ENCODE measurements at regions not wholly inside any gene's neighbourhood (a gene's known extent, or its start where the extent isn't known, plus 50 kb on each side); places are given as distances from the start of the nearest gene placed in this dataset.

DNA sequence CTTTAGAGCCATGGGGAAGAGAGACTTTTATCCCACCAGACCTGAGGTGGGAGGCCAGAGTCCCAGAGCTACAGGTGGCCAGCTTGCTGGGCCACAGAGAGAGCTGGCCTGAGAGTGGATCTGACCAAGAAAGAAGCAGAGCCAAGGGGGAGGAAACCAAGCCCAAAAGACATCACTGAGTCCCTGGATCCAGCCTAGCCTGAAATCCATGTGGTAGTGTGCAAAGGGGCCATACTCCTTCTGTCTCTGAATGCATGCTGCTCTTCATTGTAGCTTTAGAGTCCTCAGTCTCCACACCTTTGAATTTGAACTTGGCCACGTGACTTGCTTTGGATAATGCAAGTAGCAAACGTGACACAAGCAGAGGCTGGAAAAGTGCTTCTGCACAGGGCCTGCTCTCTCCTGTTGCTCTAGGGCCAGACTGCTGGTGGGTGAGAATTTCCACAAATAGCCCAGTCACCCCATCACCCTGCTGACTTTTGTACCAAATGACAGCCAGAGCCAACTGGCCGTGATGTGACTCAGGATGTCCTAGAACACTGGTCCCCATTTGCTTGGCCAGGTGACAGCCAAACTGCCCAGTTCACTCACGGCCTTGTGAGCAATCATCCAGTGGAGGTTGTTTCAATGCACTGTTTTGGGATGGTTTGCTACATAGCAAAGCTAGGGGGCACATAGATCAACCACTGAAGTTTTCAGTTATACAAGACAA lies 93.6 kb downstream of the DHCR7 start (continued):
- TF ChIP-seq, protein P1, sequence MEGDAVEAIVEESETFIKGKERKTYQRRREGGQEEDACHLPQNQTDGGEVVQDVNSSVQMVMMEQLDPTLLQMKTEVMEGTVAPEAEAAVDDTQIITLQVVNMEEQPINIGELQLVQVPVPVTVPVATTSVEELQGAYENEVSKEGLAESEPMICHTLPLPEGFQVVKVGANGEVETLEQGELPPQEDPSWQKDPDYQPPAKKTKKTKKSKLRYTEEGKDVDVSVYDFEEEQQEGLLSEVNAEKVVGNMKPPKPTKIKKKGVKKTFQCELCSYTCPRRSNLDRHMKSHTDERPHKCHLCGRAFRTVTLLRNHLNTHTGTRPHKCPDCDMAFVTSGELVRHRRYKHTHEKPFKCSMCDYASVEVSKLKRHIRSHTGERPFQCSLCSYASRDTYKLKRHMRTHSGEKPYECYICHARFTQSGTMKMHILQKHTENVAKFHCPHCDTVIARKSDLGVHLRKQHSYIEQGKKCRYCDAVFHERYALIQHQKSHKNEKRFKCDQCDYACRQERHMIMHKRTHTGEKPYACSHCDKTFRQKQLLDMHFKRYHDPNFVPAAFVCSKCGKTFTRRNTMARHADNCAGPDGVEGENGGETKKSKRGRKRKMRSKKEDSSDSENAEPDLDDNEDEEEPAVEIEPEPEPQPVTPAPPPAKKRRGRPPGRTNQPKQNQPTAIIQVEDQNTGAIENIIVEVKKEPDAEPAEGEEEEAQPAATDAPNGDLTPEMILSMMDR (conservative IDR thresholded peaks at IDR 0.05; ENCODE audit: low read depth in 2 of 2): no peak
- TF ChIP-seq POLR2AphosphoS5 (IDR thresholded peaks at IDR 0.05; ENCODE audit: low read depth) (no peak), STAT1 (IDR thresholded peaks at IDR 0.05; ENCODE audit: unreplicated experiment) (no peak), EZH2 (IDR thresholded peaks at IDR 0.05; ENCODE audit: low read depth, unreplicated experiment) (no peak), EZH2phosphoT487 (IDR thresholded peaks at IDR 0.05; ENCODE audit: unreplicated experiment) (no peak), JUNB (IDR thresholded peaks at IDR 0.05; ENCODE audit: unreplicated experiment) (no peak), CREB1 (CRISPR knock-in tag; IDR thresholded peaks at IDR 0.05; ENCODE audit: low read depth) (no peak), NANOG (IDR thresholded peaks at IDR 0.05; ENCODE audit: borderline replicate concordance) (no peak)
- TF ChIP-seq, protein P2, sequence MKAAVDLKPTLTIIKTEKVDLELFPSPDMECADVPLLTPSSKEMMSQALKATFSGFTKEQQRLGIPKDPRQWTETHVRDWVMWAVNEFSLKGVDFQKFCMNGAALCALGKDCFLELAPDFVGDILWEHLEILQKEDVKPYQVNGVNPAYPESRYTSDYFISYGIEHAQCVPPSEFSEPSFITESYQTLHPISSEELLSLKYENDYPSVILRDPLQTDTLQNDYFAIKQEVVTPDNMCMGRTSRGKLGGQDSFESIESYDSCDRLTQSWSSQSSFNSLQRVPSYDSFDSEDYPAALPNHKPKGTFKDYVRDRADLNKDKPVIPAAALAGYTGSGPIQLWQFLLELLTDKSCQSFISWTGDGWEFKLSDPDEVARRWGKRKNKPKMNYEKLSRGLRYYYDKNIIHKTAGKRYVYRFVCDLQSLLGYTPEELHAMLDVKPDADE (IDR thresholded peaks at IDR 0.05): no peak

DNA sequence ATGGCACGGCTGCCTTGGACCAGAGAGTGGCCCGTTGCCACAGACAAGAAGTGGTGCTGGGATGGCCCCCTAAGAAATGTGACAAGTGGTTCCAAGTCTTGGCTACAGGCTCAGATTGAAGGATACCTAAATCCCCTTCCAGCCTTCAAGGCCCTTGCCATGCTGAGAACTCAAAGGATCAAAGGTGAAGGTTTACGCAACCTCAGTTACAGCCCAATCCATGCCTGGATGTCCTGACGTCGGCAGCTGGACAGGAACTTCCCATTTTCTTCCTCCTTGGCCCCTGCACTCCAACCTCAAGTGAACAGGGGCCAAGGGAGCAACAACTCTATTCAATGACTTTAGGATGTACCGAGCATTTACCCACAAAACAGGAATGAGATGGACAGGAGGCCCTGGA lies 95.4 kb downstream of the DHCR7 start:
- Histone ChIP-seq H4K20me1 (replicated peaks; ENCODE audit: insufficient read depth) (no peaks in the 10 kb centered on the region), H3K79me2 (replicated peaks; ENCODE audit: insufficient read depth) (no peaks in the 10 kb centered on the region), H3K27me3 (ENCODE audit: insufficient read depth) (no peaks in the 10 kb centered on the region), H2AFZ (no peak overlapping the region), H3K9me2 (ENCODE audit: insufficient read depth) (0 out of 2 replicates have a peak, but pooled peaks cover 8% of the 10 kb centered on the region), H3K27ac (ENCODE audit: low read depth) (no peak overlapping the region), H3K4me1 (ENCODE audit: insufficient read depth) (no peaks in the 10 kb centered on the region), H3K36me3 (ENCODE audit: insufficient read depth) (no peaks in the 10 kb centered on the region), H3K4me2 (no peak overlapping the region), H3K4me3 (no peak overlapping the region), H3F3A (replicated peaks; ENCODE audit: low read depth) (no peaks in the 10 kb centered on the region)
- Mint-ChIP-seq H3K9me3 (peaks cover under 1% of the 10 kb centered on the region; the same call in 2 of the 3 replicates), H3K4me1 (no peaks in the 10 kb centered on the region), H3K27me3 (ENCODE audit: insufficient read depth, low read depth, poor library complexity) (peaks cover 8% of the 10 kb centered on the region), H3K27ac (no peak overlapping the region), H3K36me3 (ENCODE audit: low read depth) (no peaks in the 10 kb centered on the region), H3K4me3 (no peak overlapping the region)
- TF ChIP-seq EZH2phosphoT487 (IDR thresholded peaks at IDR 0.05; ENCODE audit: unreplicated experiment) (no peak), EZH2 (IDR thresholded peaks at IDR 0.05; ENCODE audit: low read depth, unreplicated experiment) (no peak)
- no peak for DNase-seq (ENCODE audit: low spot score)
- no peak for ATAC-seq

DNA sequence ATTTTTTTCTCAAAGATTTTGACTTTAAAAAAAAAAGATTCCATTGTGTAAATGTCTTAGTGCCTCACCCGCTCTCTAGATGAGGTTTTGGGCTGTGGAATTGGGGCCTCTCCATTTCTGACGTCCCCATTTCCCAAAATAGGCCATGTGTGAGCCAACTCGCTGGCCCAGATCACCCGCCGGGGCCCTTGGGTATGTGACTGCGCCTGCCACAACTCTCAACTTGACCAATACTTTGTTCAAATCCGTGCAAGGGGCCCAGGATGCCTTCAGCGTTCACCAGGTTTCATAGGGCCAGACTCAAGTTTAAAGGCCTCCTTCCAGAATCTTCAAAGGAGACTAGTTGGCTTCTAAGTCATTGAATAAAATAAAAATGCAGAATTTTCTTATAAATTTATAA lies 96.0 kb downstream of the DHCR7 start:
- no peaks in the 10 kb centered on the region for H4K20me1 ChIP-seq (replicated peaks; ENCODE audit: insufficient read depth)
- Mint-ChIP-seq H3K9me3 (peaks cover 4% of the 10 kb centered on the region), H3K4me1 (no peaks in the 10 kb centered on the region), H3K27ac (no peak overlapping the region), H3K27me3 (ENCODE audit: insufficient read depth, low read depth, poor library complexity) (peaks cover 8% of the 10 kb centered on the region), H3K4me3 (no peak overlapping the region), H3K36me3 (ENCODE audit: low read depth) (no peaks in the 10 kb centered on the region)
- TF ChIP-seq EZH2 (IDR thresholded peaks at IDR 0.05; ENCODE audit: low read depth, unreplicated experiment): no peak
- TF ChIP-seq, protein P3, sequence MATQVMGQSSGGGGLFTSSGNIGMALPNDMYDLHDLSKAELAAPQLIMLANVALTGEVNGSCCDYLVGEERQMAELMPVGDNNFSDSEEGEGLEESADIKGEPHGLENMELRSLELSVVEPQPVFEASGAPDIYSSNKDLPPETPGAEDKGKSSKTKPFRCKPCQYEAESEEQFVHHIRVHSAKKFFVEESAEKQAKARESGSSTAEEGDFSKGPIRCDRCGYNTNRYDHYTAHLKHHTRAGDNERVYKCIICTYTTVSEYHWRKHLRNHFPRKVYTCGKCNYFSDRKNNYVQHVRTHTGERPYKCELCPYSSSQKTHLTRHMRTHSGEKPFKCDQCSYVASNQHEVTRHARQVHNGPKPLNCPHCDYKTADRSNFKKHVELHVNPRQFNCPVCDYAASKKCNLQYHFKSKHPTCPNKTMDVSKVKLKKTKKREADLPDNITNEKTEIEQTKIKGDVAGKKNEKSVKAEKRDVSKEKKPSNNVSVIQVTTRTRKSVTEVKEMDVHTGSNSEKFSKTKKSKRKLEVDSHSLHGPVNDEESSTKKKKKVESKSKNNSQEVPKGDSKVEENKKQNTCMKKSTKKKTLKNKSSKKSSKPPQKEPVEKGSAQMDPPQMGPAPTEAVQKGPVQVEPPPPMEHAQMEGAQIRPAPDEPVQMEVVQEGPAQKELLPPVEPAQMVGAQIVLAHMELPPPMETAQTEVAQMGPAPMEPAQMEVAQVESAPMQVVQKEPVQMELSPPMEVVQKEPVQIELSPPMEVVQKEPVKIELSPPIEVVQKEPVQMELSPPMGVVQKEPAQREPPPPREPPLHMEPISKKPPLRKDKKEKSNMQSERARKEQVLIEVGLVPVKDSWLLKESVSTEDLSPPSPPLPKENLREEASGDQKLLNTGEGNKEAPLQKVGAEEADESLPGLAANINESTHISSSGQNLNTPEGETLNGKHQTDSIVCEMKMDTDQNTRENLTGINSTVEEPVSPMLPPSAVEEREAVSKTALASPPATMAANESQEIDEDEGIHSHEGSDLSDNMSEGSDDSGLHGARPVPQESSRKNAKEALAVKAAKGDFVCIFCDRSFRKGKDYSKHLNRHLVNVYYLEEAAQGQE (IDR thresholded peaks at IDR 0.05; ENCODE audit: unreplicated experiment): no peak
- H3K27ac ChIP-seq (ENCODE audit: low read depth): no peak overlapping the region
- no peaks in the 10 kb centered on the region for H3K36me3 ChIP-seq (ENCODE audit: insufficient read depth)
- ATAC-seq: no peak
- H3K4me1 ChIP-seq (ENCODE audit: insufficient read depth): no peaks in the 10 kb centered on the region
- DNase-seq (ENCODE audit: low spot score): no peak
- H3K27me3 ChIP-seq (ENCODE audit: insufficient read depth): no peaks in the 10 kb centered on the region
- no peak overlapping the region for H2AFZ ChIP-seq
- no peak overlapping the region for H3K4me2 ChIP-seq
- no peaks in the 10 kb centered on the region for H3K79me2 ChIP-seq (replicated peaks; ENCODE audit: insufficient read depth)
- 0 out of 2 replicates have a peak, but pooled peaks cover 8% of the 10 kb centered on the region for H3K9me2 ChIP-seq (ENCODE audit: insufficient read depth)
- H3K4me3 ChIP-seq: no peak overlapping the region
- no peaks in the 10 kb centered on the region for H3F3A ChIP-seq (replicated peaks; ENCODE audit: low read depth)

Data from GM23338 (cell line).